CD14-positive monocyte (primary cell): ENCODE measurements at regions not wholly inside any gene's neighbourhood (a gene's known extent, or its start where the extent isn't known, plus 50 kb on each side); places are given as distances from the start of the nearest gene placed in this dataset.
A peak's percentile ranks its signal among the peaks of the same experiment; 100 is the strongest.

Experiments
- DNase-seq, 3 donors: peaks; one replicate each; pipeline ENCODE4 v3.0.0-alpha.2; 2011 to 2022
- H2AFZ ChIP-seq: 2 replicates; pipeline ENCODE4 v1.6.0; 2012; ENCODE audit warnings: mild to moderate bottlenecking, low read depth, low read length, inconsistent platforms; ENCODE audit not compliant: insufficient read depth, poor library complexity, severe bottlenecking
- H3K27ac ChIP-seq, 2 donors: 1 replicate in 1 of 2; 2 replicates in 1 of 2; pipeline ENCODE4 v1.5.1; 2012 to 2013; ENCODE audit warnings: low read length in 2 of 2, control low read depth in 1 of 2, inconsistent platforms in 1 of 2, low read depth in 1 of 2, mild to moderate bottlenecking in 1 of 2
- H3K27me3 ChIP-seq, 2 donors: one replicate each; pipeline versions ENCODE4 v1.6.0 to v1.6.1; 2011 to 2013; ENCODE audit warnings: low read length in 2 of 2; ENCODE audit not compliant: control insufficient read depth in 2 of 2, insufficient read depth in 2 of 2
- H3K36me3 ChIP-seq, 2 donors: replicated peaks in 1 of 2; 1 replicate in 1 of 2; 2 replicates in 1 of 2; pipeline versions ENCODE4 v1.5.1 to v1.6.1; 2012 to 2013; ENCODE audit warnings: low read length in 2 of 2, control low read depth in 1 of 2, inconsistent platforms in 1 of 2, mild to moderate bottlenecking in 1 of 2; ENCODE audit not compliant: insufficient read depth in 2 of 2, control insufficient read depth in 1 of 2
- H3K4me1 ChIP-seq, 2 donors: 1 replicate in 1 of 2; 2 replicates in 1 of 2; pipeline versions ENCODE4 v1.5.1 to v1.6.1; 2012 to 2013; ENCODE audit warnings: low read length in 2 of 2, control low read depth in 1 of 2, inconsistent platforms in 1 of 2, mild to moderate bottlenecking in 1 of 2, moderate library complexity in 1 of 2; ENCODE audit not compliant: insufficient read depth in 2 of 2, control insufficient read depth in 1 of 2
- H3K4me2 ChIP-seq: replicated peaks from 2 replicates; pipeline ENCODE3; 2012; ENCODE audit warnings: low read length, moderate library complexity, mild to moderate bottlenecking; ENCODE audit not compliant: poor library complexity, severe bottlenecking; ENCODE audit errors: extremely low read depth
- H3K4me3 ChIP-seq, 3 experiments: fragments of 200-600 bp in 1 of 3; sonication (generic) in 1 of 3; replicated peaks in 1 of 3; 1 replicate in 2 of 3; 2 replicates in 1 of 3; pipeline ENCODE4 v1.5.1; 2011 to 2013; ENCODE audit warnings: low read length in 3 of 3, mild to moderate bottlenecking in 3 of 3, control low read depth in 2 of 3, low read depth in 2 of 3, inconsistent platforms in 1 of 3, moderate library complexity in 1 of 3
- H3K79me2 ChIP-seq: 2 replicates; pipeline ENCODE4 v1.6.0; 2012; ENCODE audit warnings: mild to moderate bottlenecking, control low read depth, inconsistent platforms, low read length, moderate library complexity; ENCODE audit not compliant: insufficient read depth
- H3K9ac ChIP-seq: 2 replicates; pipeline ENCODE4 v1.6.0; 2017; ENCODE audit warnings: low read length, mild to moderate bottlenecking; ENCODE audit not compliant: insufficient read depth, poor library complexity, severe bottlenecking
- H3K9me3 ChIP-seq, 2 donors: replicated peaks in 1 of 2; 1 replicate in 1 of 2; 2 replicates in 1 of 2; pipeline versions ENCODE4 v1.5.1 to v1.6.1; 2012 to 2013; ENCODE audit warnings: low read length in 2 of 2, control low read depth in 1 of 2; ENCODE audit not compliant: control insufficient read depth in 1 of 2, insufficient read depth in 1 of 2
- H4K20me1 ChIP-seq: 2 replicates; pipeline ENCODE4 v1.6.0; 2012; ENCODE audit warnings: mild to moderate bottlenecking, low read length, control low read depth, moderate library complexity; ENCODE audit not compliant: insufficient read depth
- H3K27ac Mint-ChIP-seq, 7 donors: one replicate each; pipeline ENCODE4 v1.8.0; 2020; ENCODE audit warnings: mild to moderate bottlenecking in 7 of 7, mixed read lengths in 7 of 7, moderate library complexity in 6 of 7, inconsistent platforms in 2 of 7
- H3K27me3 Mint-ChIP-seq, 3 donors: one replicate each; pipeline ENCODE4 v1.8.0; 2021 to 2022; ENCODE audit warnings: low read depth in 3 of 3, mild to moderate bottlenecking in 3 of 3, mixed read lengths in 3 of 3, moderate library complexity in 3 of 3, inconsistent platforms in 1 of 3
- H3K36me3 Mint-ChIP-seq, 2 donors: one replicate each; pipeline ENCODE4 v1.8.0; 2020; ENCODE audit warnings: mixed read lengths in 2 of 2, inconsistent platforms in 1 of 2, mild to moderate bottlenecking in 1 of 2
- H3K4me1 Mint-ChIP-seq: one replicate; pipeline ENCODE4 v1.8.0; 2020; ENCODE audit warnings: mild to moderate bottlenecking, mixed read lengths
- H3K4me3 Mint-ChIP-seq, 2 donors: one replicate each; pipeline ENCODE4 v1.8.0; 2020; ENCODE audit warnings: mild to moderate bottlenecking in 2 of 2, mixed read lengths in 2 of 2, moderate library complexity in 1 of 2
- H3K9me3 Mint-ChIP-seq, 7 donors: one replicate each; pipeline ENCODE4 v1.8.0; 2020 to 2022; ENCODE audit warnings: mixed read lengths in 7 of 7, mild to moderate bottlenecking in 6 of 7, moderate library complexity in 6 of 7, inconsistent platforms in 2 of 7
- CTCF ChIP-seq: fragments of 200-600 bp; IDR thresholded peaks from one replicate; pipeline ENCODE4 v1.8.0; 2022; ENCODE audit warnings: antibody characterized with exemption, mild to moderate bottlenecking
- WGBS: methylation state at CpG from one replicate; pipeline ENCODE4 v1.1.5; 2013; ENCODE audit warnings: missing lambda C conversion rate; ENCODE audit not compliant: insufficient coverage; 5-methylcytosine and 5-hydroxymethylcytosine counted together
- intact Hi-C, 2 donors: fragments of 100-400 bp; cut with micrococcal nuclease; formaldehyde crosslinking; loops; one replicate each; pipeline versions ENCODE4 v1.15.0 to v1.15.1; 2023

GRCh38 chr12:34598851-34599529 is 576.7 kb downstream of the ALG10 start:
- Histone ChIP-seq H3K4me1 (no peaks in the 10 kb centered on the region), H3K9ac (no peak overlapping the region), H3K27me3 (no peaks in the 10 kb centered on the region), H2AFZ (no peak overlapping the region), H3K79me2 (no peaks in the 10 kb centered on the region), H3K4me3 (peak overlapping the region in 1 of 3 experiments; percentile 17), H3K9me3 (peaks cover 86 to 100% of the 10 kb centered on the region in 2 donors), H3K27ac (no peak overlapping the region), H4K20me1 (no peaks in the 10 kb centered on the region), H3K4me2 (no peak overlapping the region), H3K36me3 (no peaks in the 10 kb centered on the region)
- H3K4me3 Mint-ChIP-seq, result no peak overlapping the region
- H3K27ac Mint-ChIP-seq, result no peak overlapping the region
- intact Hi-C loops, result no loop called here
- no peaks in the 10 kb centered on the region for H3K4me1 Mint-ChIP-seq
- no peak for DNase-seq
- no peak for TF ChIP-seq CTCF
- H3K36me3 Mint-ChIP-seq, result no peaks in the 10 kb centered on the region
- H3K9me3 Mint-ChIP-seq, result peaks cover 67 to 87% (median 80%) of the 10 kb centered on the region in 7 donors
- H3K27me3 Mint-ChIP-seq, result no peaks in the 10 kb centered on the region
- 74% methylated on average over 13 of the region's 18 CpGs for WGBS

GRCh38 chr12:34599530-34600513 is 577.5 kb downstream of the ALG10 start:
- no peak overlapping the region for H2AFZ ChIP-seq
- intact Hi-C loops, result no loop called here
- no peak overlapping the region for H3K4me2 ChIP-seq
- no peak for TF ChIP-seq CTCF
- Mint-ChIP-seq H3K4me1 (no peaks in the 10 kb centered on the region), H3K27me3 (peaks cover 0 to 2% (median 0%) of the 10 kb centered on the region in 3 donors), H3K4me3 (no peak overlapping the region), H3K27ac (peak overlapping the region in 1 of 7 donors; percentile 13), H3K9me3 (peaks cover 69 to 91% (median 80%) of the 10 kb centered on the region in 7 donors), H3K36me3 (no peaks in the 10 kb centered on the region)
- no peak overlapping the region for H3K9ac ChIP-seq
- H3K27me3 ChIP-seq, result no peaks in the 10 kb centered on the region
- no peaks in the 10 kb centered on the region for H3K4me1 ChIP-seq
- H3K4me3 ChIP-seq, result no peak overlapping the region
- H3K79me2 ChIP-seq, result no peaks in the 10 kb centered on the region
- peaks cover 94 to 100% of the 10 kb centered on the region in 2 donors for H3K9me3 ChIP-seq
- H3K36me3 ChIP-seq, result no peaks in the 10 kb centered on the region
- H4K20me1 ChIP-seq, result no peaks in the 10 kb centered on the region
- 70% methylated on average over 22 of the region's 32 CpGs for WGBS
- DNase-seq, result no peak
- H3K27ac ChIP-seq, result no peak overlapping the region
